ENCODE measurements at regions not wholly inside any gene's neighbourhood (a gene's known extent, or its start where the extent isn't known, plus 50 kb on each side); places are given as distances from the start of the nearest gene placed in this dataset.

GRCh38 chr4:135548711-135549110, 1347.1 kb upstream of the PABPC4L start:
- no peak overlapping the region for H3K27ac ChIP-seq
- H3K9me3 ChIP-seq: no peaks in the 10 kb centered on the region
- H3K4me3 ChIP-seq: no peak overlapping the region
- ATAC-seq: no peak
- no peaks in the 10 kb centered on the region for H3K4me1 ChIP-seq
- WGBS, 2 donors (ENCODE audit: low coverage in 1 of 2): 81 to 84% methylated on average over 2 of the region's 2 CpGs
- no peaks in the 10 kb centered on the region for H3K36me3 ChIP-seq
- no peak for TF ChIP-seq POLR2A (IDR thresholded peaks at IDR 0.05)
- H3K27me3 ChIP-seq: no peaks in the 10 kb centered on the region

- no peak for ATAC-seq
- H3K4me3 ChIP-seq: no peak overlapping the region
These were observed 1344.2 kb upstream of the PABPC4L start for GRCh38 chr4:135545616-135546317.

DNA sequence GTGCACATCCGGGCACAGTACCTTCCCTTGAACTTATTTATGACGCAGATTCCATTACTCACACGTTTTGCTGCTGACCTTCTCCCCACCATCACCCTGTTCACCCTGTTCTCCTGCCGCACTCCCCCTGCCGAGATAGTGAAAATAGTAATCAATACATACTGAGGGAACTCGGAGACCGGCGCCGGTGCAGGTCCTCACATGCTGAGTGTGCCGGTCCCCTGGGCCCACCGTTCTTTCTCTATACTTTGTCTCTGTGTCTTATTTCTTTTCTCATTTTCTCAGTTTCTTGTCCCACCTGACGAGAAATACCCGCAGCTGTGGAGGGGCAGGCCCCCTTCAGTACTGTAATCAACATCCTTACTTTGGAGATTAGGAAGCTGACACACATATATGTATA, 1337.1 kb upstream of the PABPC4L start:
- TF ChIP-seq EP300 (IDR thresholded peaks at IDR 0.05): no peak
- no peak for TF ChIP-seq POLR2A (IDR thresholded peaks at IDR 0.05)
- no peak for TF ChIP-seq POLR2AphosphoS5 (IDR thresholded peaks at IDR 0.05)
- no peak for TF ChIP-seq CTCF (IDR thresholded peaks at IDR 0.05)
- Histone ChIP-seq H3K9me3 (no peaks in the 10 kb centered on the region), H3K4me1 (no peaks in the 10 kb centered on the region), H3K36me3 (no peaks in the 10 kb centered on the region), H3K27me3 (no peaks in the 10 kb centered on the region), H3K4me3 (no peak overlapping the region), H3K27ac (no peak overlapping the region)
- 85 to 93% methylated on average over 10 of the region's 13 CpGs for whole genome bisulfite sequencing, 2 donors (ENCODE audit: low coverage in 1 of 2)
- no peak for ATAC-seq

More at GRCh38 chr4:135545616-135546317, 1344.2 kb upstream of the PABPC4L start:
- Histone ChIP-seq H3K36me3 (no peaks in the 10 kb centered on the region), H3K27me3 (no peaks in the 10 kb centered on the region), H3K4me1 (no peaks in the 10 kb centered on the region), H3K27ac (no peak overlapping the region), H3K9me3 (no peaks in the 10 kb centered on the region)
- WGBS, 2 donors (ENCODE audit: low coverage in 1 of 2): 56 to 82% methylated on average over 1 of the region's 1 CpG
- TF ChIP-seq POLR2AphosphoS5 (IDR thresholded peaks at IDR 0.05) (no peak), EP300 (IDR thresholded peaks at IDR 0.05) (no peak), CTCF (IDR thresholded peaks at IDR 0.05) (no peak), POLR2A (IDR thresholded peaks at IDR 0.05) (no peak)

GRCh38 chr4:135533053-135533452, 1331.5 kb upstream of the PABPC4L start:
- 93 to 97% methylated on average over 4 of the region's 4 CpGs for WGBS, 2 donors (ENCODE audit: low coverage in 1 of 2)
- Histone ChIP-seq H3K27me3 (no peaks in the 10 kb centered on the region), H3K4me3 (no peak overlapping the region), H3K27ac (no peak overlapping the region), H3K4me1 (no peaks in the 10 kb centered on the region), H3K36me3 (no peaks in the 10 kb centered on the region), H3K9me3 (no peaks in the 10 kb centered on the region)
- TF ChIP-seq CTCF (IDR thresholded peaks at IDR 0.05) (no peak), POLR2AphosphoS5 (IDR thresholded peaks at IDR 0.05) (no peak), EP300 (IDR thresholded peaks at IDR 0.05) (no peak), POLR2A (IDR thresholded peaks at IDR 0.05) (no peak)
- no peak for ATAC-seq

DNA sequence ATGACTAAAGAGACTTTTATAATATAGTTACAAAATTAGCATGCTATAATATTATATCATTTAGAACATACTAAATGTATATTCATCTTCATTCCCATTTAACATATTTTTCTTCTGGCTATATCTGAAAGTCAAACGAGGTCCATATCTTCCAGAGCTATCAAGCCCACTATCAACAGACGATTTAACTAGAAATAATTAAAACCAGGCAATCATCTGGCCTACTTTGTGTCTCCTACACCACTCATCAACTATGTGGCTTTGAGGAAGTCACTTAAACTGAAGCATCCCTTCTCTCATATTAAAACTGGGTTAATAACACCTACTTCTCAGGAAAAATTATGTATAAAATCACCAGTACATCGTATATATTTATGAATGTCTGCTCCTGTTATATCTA, 1330.5 kb upstream of the PABPC4L start:
- WGBS, 2 donors (ENCODE audit: low coverage in 1 of 2): 54 to 61% methylated on average over 3 of the region's 3 CpGs
- no peak overlapping the region for H3K4me3 ChIP-seq
- H3K4me1 ChIP-seq: no peaks in the 10 kb centered on the region
- H3K36me3 ChIP-seq: no peaks in the 10 kb centered on the region
- no peaks in the 10 kb centered on the region for H3K27me3 ChIP-seq
- ATAC-seq: no peak
- H3K27ac ChIP-seq: no peak overlapping the region
- TF ChIP-seq CTCF (IDR thresholded peaks at IDR 0.05) (no peak), POLR2AphosphoS5 (IDR thresholded peaks at IDR 0.05) (no peak), EP300 (IDR thresholded peaks at IDR 0.05) (no peak), POLR2A (IDR thresholded peaks at IDR 0.05) (no peak)
- no peaks in the 10 kb centered on the region for H3K9me3 ChIP-seq

Measured in gastroesophageal sphincter (tissue), 4 donors.